GM18951 (cell line): ENCODE measurements at regions not wholly inside any gene's neighbourhood (a gene's known extent, or its start where the extent isn't known, plus 50 kb on each side); places are given as distances from the start of the nearest gene placed in this dataset.

Experiments used
- POLR2A ChIP-seq: IDR thresholded peaks from 4 replicates; pipeline ENCODE4 v1.6.1; 2011; ENCODE audit warnings: mild to moderate bottlenecking; ENCODE audit not compliant: insufficient read length, insufficient read depth; ENCODE audit errors: extremely low read depth
- in situ Hi-C: fragments of 300-500 bp; cut with MboI; formaldehyde crosslinking; loops from one replicate; pipeline ENCODE4 v1.12.0; 2022; ENCODE audit warnings: low sequenced_read_pairs, mixed read lengths, inconsistent platforms; ENCODE audit not compliant: unreplicated experiment

DNA sequence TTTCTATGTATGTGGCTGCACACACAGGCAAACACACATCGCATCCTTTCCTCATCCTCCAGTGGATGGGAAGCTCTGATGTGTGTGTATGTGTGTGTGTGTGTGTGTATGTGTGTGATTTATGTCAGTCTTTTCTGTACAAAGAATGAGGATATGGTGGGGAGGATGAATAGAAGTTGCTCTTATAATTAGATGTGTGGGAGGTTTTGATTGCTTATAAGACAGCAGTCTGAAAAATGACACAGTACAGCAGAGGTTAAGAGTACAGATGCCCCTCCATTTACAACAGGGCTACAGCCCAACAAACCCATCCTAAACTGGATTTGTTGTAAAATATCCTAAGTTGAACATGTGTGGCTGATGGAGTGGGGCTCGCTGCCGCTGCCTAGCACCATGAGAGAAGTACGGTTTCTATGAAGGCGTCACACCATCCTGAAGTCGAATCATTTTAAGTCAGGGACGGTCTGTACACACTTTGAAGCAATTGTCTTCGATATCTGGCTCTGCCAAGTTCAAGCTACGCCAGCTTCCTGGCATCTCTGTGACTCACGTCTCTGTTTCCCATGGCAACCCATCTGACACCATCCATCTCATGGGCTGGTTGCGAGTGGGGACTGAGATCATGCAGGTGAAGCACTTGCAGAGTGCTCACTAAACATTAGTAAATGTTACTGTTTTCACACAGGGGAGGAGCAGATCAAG lies 252.6 kb downstream of the MYLK4 start:
- no peak for TF ChIP-seq POLR2A
- in situ Hi-C loops, result no loop called here

GRCh38 chr6:2496291-2496690 lies 250.9 kb upstream of the GMDS start:
- in situ Hi-C loops, result no loop called here
- no peak for TF ChIP-seq POLR2A

DNA sequence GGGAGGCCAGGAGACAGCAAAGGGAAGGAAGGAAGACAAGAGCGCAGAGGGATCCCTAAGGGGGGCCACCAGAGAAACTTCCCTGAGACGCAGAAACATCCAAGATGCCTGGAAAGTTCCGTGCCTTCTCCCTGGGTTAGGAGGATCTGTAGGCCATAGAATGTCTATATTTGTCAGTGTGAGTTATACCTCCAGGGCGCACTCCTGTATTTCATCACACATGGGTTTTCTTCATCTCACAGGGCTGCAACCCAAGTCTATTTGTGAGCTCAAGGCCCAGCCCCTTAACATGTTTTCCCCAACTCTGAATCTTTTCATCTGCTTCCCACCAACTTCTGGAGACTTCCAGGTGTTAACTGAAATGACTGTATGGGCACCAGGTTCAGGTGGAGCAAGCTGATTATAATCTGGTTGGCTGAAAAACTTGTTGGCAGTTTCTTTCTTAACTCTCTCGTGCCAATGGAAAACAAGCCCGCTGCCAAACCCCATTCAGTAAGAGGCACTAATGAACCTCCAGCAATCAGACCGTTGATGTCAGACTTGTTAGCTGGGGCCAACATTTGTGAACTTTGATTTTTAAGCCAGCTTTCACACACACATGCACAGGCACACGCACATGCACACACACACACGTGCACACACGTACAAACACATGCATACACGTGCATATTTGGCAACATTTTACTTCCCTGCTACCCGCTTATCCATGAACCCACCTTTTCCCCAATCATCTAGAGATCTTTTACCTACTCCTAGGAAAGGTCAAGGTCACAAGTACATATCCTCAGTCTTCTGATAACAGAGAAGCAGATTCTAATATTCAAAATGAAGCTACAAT lies 247.5 kb upstream of the GMDS start:
- TF ChIP-seq POLR2A, result no peak
- in situ Hi-C loops, result no loop called here

- in situ Hi-C loops, result no loop called here
- TF ChIP-seq POLR2A, result no peak
Measured at GRCh38 chr6:2491137-2491536, 245.7 kb upstream of the GMDS start.

- in situ Hi-C loops, result no loop called here
- no peak for TF ChIP-seq POLR2A
Measured at GRCh38 chr6:2488578-2488977, 243.2 kb upstream of the GMDS start.

DNA sequence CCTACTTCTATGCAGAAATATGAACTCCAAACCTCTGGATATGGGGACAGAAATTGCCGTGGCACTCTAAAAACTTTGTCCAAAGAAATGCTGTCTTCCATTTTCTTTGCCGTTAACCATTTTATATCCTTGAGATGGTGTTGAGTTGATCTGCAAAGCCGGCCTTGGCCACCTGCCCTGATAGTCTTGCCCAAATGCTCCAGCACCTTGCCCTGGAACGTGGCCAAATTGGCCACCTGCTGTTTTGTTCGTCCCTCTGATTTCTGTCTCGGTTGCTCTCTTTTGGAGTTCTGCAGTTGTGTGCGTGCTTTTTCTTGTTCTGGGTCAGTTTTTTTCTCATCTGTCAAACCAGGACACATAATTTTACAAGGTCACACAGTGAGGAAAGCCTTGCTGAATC lies 239.7 kb upstream of the GMDS start:
- in situ Hi-C loops, result no loop called here
- TF ChIP-seq POLR2A, result no peak

DNA sequence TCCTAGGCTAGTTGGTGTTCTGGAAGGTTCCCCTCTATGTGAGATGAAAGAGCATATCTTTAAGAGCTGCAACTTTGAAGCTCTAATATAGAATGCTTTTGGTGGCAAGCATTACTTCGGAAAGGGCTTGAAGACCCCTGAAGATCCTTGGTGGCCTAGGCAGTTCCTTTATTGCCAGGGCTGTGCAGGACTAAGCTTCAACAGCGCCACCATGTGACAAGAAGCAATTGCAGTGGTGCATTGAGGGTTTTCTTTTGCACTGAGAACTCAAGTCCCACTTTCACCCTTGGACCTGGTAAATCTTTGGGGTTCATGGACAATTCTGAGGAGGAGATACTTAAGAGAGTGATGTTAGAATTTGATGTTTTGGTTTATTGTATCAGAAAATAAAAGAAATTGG lies 237.4 kb upstream of the GMDS start:
- in situ Hi-C loops, result no loop called here
- no peak for TF ChIP-seq POLR2A

DNA sequence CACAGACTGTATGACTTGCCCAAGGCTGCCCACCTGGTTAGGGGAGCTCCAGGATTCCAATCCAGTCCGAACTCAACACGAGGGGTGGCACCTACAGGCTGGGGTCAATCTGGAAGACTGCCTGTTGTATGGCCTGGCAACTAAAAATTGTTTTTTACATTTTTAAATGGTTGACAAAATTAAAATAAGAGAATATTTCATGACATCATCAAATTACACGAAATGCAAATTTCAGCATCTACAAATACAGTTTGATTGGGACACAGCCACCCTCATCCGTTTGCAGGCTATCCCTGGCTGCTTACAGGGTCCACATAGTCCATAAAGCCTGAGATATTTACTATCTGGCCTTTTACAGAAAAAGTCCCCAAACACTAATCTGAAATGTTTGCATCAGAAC lies 235.9 kb upstream of the GMDS start:
- in situ Hi-C loops, result no loop called here
- TF ChIP-seq POLR2A, result no peak

GRCh38 chr6:2480267-2480966 lies 235.0 kb upstream of the GMDS start:
- TF ChIP-seq POLR2A, result no peak
- in situ Hi-C loops, result no loop called here

GRCh38 chr6:2478200-2478599 lies 232.8 kb upstream of the GMDS start:
- in situ Hi-C loops, result no loop called here
- no peak for TF ChIP-seq POLR2A

- TF ChIP-seq POLR2A, result no peak
- in situ Hi-C loops, result no loop called here
Measured at GRCh38 chr6:2477666-2478065, 232.3 kb upstream of the GMDS start.

- TF ChIP-seq POLR2A, result no peak
- in situ Hi-C loops, result no loop called here
Measured at GRCh38 chr6:2477250-2477649, 231.8 kb upstream of the GMDS start.

DNA sequence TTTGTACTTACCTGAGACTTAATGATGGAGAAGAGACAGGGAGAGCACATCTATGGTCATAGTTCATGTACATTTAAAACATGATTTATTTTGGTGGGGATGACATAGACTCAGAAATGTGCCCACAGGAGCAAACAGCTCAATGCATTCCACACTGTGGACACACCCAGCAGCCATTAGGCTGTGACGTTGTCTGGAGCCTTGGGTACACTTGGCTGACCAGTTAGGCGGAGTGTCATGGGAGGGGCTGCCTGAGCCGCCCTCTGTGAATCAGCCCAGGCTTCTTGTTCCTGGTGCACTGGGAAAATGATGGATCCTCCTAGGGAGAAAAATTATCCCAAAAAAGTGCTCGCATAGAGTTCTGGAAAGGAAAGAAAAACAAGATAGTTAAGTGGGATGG lies 231.0 kb upstream of the GMDS start:
- TF ChIP-seq POLR2A, result no peak
- in situ Hi-C loops, result no loop called here

DNA sequence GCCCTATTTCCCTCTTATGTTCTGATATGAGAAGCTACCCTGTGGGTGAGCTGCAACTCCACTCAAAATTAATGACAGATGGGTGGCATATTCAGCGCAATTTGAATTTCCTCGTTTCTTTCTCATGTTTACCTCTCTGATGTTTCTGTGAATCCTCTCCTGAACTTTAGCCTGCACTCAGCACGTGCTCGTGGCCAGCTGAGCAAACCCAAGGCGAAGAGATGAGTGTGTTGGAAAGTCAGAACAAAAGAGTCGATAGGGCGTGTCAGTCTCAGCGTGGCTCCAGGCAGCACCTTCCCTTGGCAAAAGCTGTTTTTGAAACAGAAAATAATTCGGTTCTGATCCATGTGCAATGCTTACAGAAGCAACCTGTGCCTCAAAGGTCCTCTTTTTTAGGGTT lies 226.1 kb upstream of the GMDS start:
- in situ Hi-C loops, result no loop called here
- no peak for TF ChIP-seq POLR2A

GRCh38 chr6:2469428-2469827 lies 224.0 kb upstream of the GMDS start:
- in situ Hi-C loops, result no loop called here
- TF ChIP-seq POLR2A, result no peak
